CD14-positive monocyte (primary cell): ENCODE measurements at regions not wholly inside any gene's neighbourhood (a gene's known extent, or its start where the extent isn't known, plus 50 kb on each side); places are given as distances from the start of the nearest gene placed in this dataset.

Source experiments
- DNase-seq, 3 donors: peaks; one replicate each; pipeline ENCODE4 v3.0.0-alpha.2; 2011 to 2022
- H2AFZ ChIP-seq: 2 replicates; pipeline ENCODE4 v1.6.0; 2012; ENCODE audit warnings: mild to moderate bottlenecking, low read depth, low read length, inconsistent platforms; ENCODE audit not compliant: insufficient read depth, poor library complexity, severe bottlenecking
- H3K27ac ChIP-seq, 2 donors: 1 replicate in 1 of 2; 2 replicates in 1 of 2; pipeline ENCODE4 v1.5.1; 2012 to 2013; ENCODE audit warnings: low read length in 2 of 2, control low read depth in 1 of 2, inconsistent platforms in 1 of 2, low read depth in 1 of 2, mild to moderate bottlenecking in 1 of 2
- H3K27me3 ChIP-seq, 2 donors: one replicate each; pipeline versions ENCODE4 v1.6.0 to v1.6.1; 2011 to 2013; ENCODE audit warnings: low read length in 2 of 2; ENCODE audit not compliant: control insufficient read depth in 2 of 2, insufficient read depth in 2 of 2
- H3K36me3 ChIP-seq, 2 donors: replicated peaks in 1 of 2; 1 replicate in 1 of 2; 2 replicates in 1 of 2; pipeline versions ENCODE4 v1.5.1 to v1.6.1; 2012 to 2013; ENCODE audit warnings: low read length in 2 of 2, control low read depth in 1 of 2, inconsistent platforms in 1 of 2, mild to moderate bottlenecking in 1 of 2; ENCODE audit not compliant: insufficient read depth in 2 of 2, control insufficient read depth in 1 of 2
- H3K4me1 ChIP-seq, 2 donors: 1 replicate in 1 of 2; 2 replicates in 1 of 2; pipeline versions ENCODE4 v1.5.1 to v1.6.1; 2012 to 2013; ENCODE audit warnings: low read length in 2 of 2, control low read depth in 1 of 2, inconsistent platforms in 1 of 2, mild to moderate bottlenecking in 1 of 2, moderate library complexity in 1 of 2; ENCODE audit not compliant: insufficient read depth in 2 of 2, control insufficient read depth in 1 of 2
- H3K4me2 ChIP-seq: replicated peaks from 2 replicates; pipeline ENCODE3; 2012; ENCODE audit warnings: low read length, moderate library complexity, mild to moderate bottlenecking; ENCODE audit not compliant: poor library complexity, severe bottlenecking; ENCODE audit errors: extremely low read depth
- H3K4me3 ChIP-seq, 3 experiments: fragments of 200-600 bp in 1 of 3; sonication (generic) in 1 of 3; replicated peaks in 1 of 3; 1 replicate in 2 of 3; 2 replicates in 1 of 3; pipeline ENCODE4 v1.5.1; 2011 to 2013; ENCODE audit warnings: low read length in 3 of 3, mild to moderate bottlenecking in 3 of 3, control low read depth in 2 of 3, low read depth in 2 of 3, inconsistent platforms in 1 of 3, moderate library complexity in 1 of 3
- H3K79me2 ChIP-seq: 2 replicates; pipeline ENCODE4 v1.6.0; 2012; ENCODE audit warnings: mild to moderate bottlenecking, control low read depth, inconsistent platforms, low read length, moderate library complexity; ENCODE audit not compliant: insufficient read depth
- H3K9ac ChIP-seq: 2 replicates; pipeline ENCODE4 v1.6.0; 2017; ENCODE audit warnings: low read length, mild to moderate bottlenecking; ENCODE audit not compliant: insufficient read depth, poor library complexity, severe bottlenecking
- H3K9me3 ChIP-seq, 2 donors: replicated peaks in 1 of 2; 1 replicate in 1 of 2; 2 replicates in 1 of 2; pipeline versions ENCODE4 v1.5.1 to v1.6.1; 2012 to 2013; ENCODE audit warnings: low read length in 2 of 2, control low read depth in 1 of 2; ENCODE audit not compliant: control insufficient read depth in 1 of 2, insufficient read depth in 1 of 2
- H4K20me1 ChIP-seq: 2 replicates; pipeline ENCODE4 v1.6.0; 2012; ENCODE audit warnings: mild to moderate bottlenecking, low read length, control low read depth, moderate library complexity; ENCODE audit not compliant: insufficient read depth
- H3K27ac Mint-ChIP-seq, 7 donors: one replicate each; pipeline ENCODE4 v1.8.0; 2020; ENCODE audit warnings: mild to moderate bottlenecking in 7 of 7, mixed read lengths in 7 of 7, moderate library complexity in 6 of 7, inconsistent platforms in 2 of 7
- H3K27me3 Mint-ChIP-seq, 3 donors: one replicate each; pipeline ENCODE4 v1.8.0; 2021 to 2022; ENCODE audit warnings: low read depth in 3 of 3, mild to moderate bottlenecking in 3 of 3, mixed read lengths in 3 of 3, moderate library complexity in 3 of 3, inconsistent platforms in 1 of 3
- H3K36me3 Mint-ChIP-seq, 2 donors: one replicate each; pipeline ENCODE4 v1.8.0; 2020; ENCODE audit warnings: mixed read lengths in 2 of 2, inconsistent platforms in 1 of 2, mild to moderate bottlenecking in 1 of 2
- H3K4me1 Mint-ChIP-seq: one replicate; pipeline ENCODE4 v1.8.0; 2020; ENCODE audit warnings: mild to moderate bottlenecking, mixed read lengths
- H3K4me3 Mint-ChIP-seq, 2 donors: one replicate each; pipeline ENCODE4 v1.8.0; 2020; ENCODE audit warnings: mild to moderate bottlenecking in 2 of 2, mixed read lengths in 2 of 2, moderate library complexity in 1 of 2
- H3K9me3 Mint-ChIP-seq, 7 donors: one replicate each; pipeline ENCODE4 v1.8.0; 2020 to 2022; ENCODE audit warnings: mixed read lengths in 7 of 7, mild to moderate bottlenecking in 6 of 7, moderate library complexity in 6 of 7, inconsistent platforms in 2 of 7
- CTCF ChIP-seq: fragments of 200-600 bp; IDR thresholded peaks from one replicate; pipeline ENCODE4 v1.8.0; 2022; ENCODE audit warnings: antibody characterized with exemption, mild to moderate bottlenecking
- WGBS: methylation state at CpG from one replicate; pipeline ENCODE4 v1.1.5; 2013; ENCODE audit warnings: missing lambda C conversion rate; ENCODE audit not compliant: insufficient coverage; 5-methylcytosine and 5-hydroxymethylcytosine counted together
- intact Hi-C, 2 donors: fragments of 100-400 bp; cut with micrococcal nuclease; formaldehyde crosslinking; loops; one replicate each; pipeline versions ENCODE4 v1.15.0 to v1.15.1; 2023

GRCh38 chr19:31938675-31939074, 406.7 kb upstream of the ZNF507 start:
- no peak overlapping the region for H3K4me3 ChIP-seq
- Mint-ChIP-seq H3K9me3 (peaks cover 0 to 7% (median 3%) of the 10 kb centered on the region in 7 donors), H3K4me1 (peaks cover 4% of the 10 kb centered on the region), H3K36me3 (no peaks in the 10 kb centered on the region), H3K27ac (no peak overlapping the region), H3K27me3 (peaks cover 0 to 6% (median 1%) of the 10 kb centered on the region in 3 donors), H3K4me3 (no peak overlapping the region)
- DNase-seq = peak in 1 of 3 donors; percentile 8
- no peaks in the 10 kb centered on the region for H3K9me3 ChIP-seq
- no peaks in the 10 kb centered on the region for H3K79me2 ChIP-seq
- no peak overlapping the region for H3K4me2 ChIP-seq
- TF ChIP-seq CTCF = no peak
- H3K27me3 ChIP-seq = no peaks in the 10 kb centered on the region
- no peaks in the 10 kb centered on the region for H4K20me1 ChIP-seq
- intact Hi-C loops = no loop called here
- 48% methylated on average over 4 of the region's 5 CpGs for whole genome bisulfite sequencing
- H3K36me3 ChIP-seq = no peaks in the 10 kb centered on the region
- H2AFZ ChIP-seq = no peak overlapping the region
- no peak overlapping the region for H3K27ac ChIP-seq
- no peaks in the 10 kb centered on the region for H3K4me1 ChIP-seq
- no peak overlapping the region for H3K9ac ChIP-seq

GRCh38 chr19:31940396-31940795, 405.0 kb upstream of the ZNF507 start:
- H3K36me3 ChIP-seq = no peaks in the 10 kb centered on the region
- Mint-ChIP-seq H3K4me3 (no peak overlapping the region), H3K27ac (no peak overlapping the region), H3K9me3 (peaks cover 0 to 7% (median 0%) of the 10 kb centered on the region in 7 donors), H3K27me3 (peaks cover 0 to 9% (median 3%) of the 10 kb centered on the region in 3 donors), H3K36me3 (no peaks in the 10 kb centered on the region), H3K4me1 (peaks cover 4% of the 10 kb centered on the region)
- no peaks in the 10 kb centered on the region for H3K79me2 ChIP-seq
- no peak overlapping the region for H2AFZ ChIP-seq
- H3K9ac ChIP-seq = no peak overlapping the region
- no peak overlapping the region for H3K27ac ChIP-seq
- H3K4me3 ChIP-seq = no peak overlapping the region
- no peak for DNase-seq
- WGBS = 100% methylated on average over 1 of the region's 2 CpGs
- no peak overlapping the region for H3K4me2 ChIP-seq
- intact Hi-C loops = no loop called here
- no peak for TF ChIP-seq CTCF
- H3K4me1 ChIP-seq = no peaks in the 10 kb centered on the region
- no peaks in the 10 kb centered on the region for H3K27me3 ChIP-seq
- no peaks in the 10 kb centered on the region for H4K20me1 ChIP-seq
- no peaks in the 10 kb centered on the region for H3K9me3 ChIP-seq
